GM18868 (cell line): ENCODE measurements at regions not wholly inside any gene's neighbourhood (a gene's known extent, or its start where the extent isn't known, plus 50 kb on each side); places are given as distances from the start of the nearest gene placed in this dataset.

ENCODE experiments used
- ATAC-seq: cut with Tn5 transposase; IDR thresholded peaks from one replicate; pipeline ENCODE4 v1.9.1; 2021; ENCODE audit warnings: mild to moderate bottlenecking, moderate library complexity; ENCODE audit not compliant: unreplicated experiment

DNA sequence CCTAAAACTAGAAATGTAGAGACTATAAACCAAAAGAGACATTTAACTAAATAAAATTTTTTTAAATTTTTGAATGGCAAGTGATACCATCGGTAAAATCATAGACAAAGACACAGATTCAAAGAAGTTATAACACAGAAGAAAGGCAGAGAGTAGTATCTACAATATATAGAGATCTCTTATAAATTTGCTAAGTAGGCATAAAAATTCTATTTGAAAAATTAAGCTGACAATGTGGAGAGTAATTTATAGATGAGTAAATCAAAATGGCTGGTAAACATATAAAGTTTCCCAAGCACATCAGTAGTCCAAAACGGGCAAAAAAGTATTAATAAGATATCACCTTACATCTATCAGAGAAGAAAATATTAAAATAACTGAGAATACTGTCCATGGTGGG, 1061.0 kb downstream of the ADGRL2 start:
- no peak for ATAC-seq

- no peak for ATAC-seq
Observed at GRCh38 chr1:82858031-82858430, 1057.3 kb downstream of the ADGRL2 start.

GRCh38 chr1:82849460-82849859, 1048.7 kb downstream of the ADGRL2 start:
- no peak for ATAC-seq

GRCh38 chr1:82848043-82848442, 1047.3 kb downstream of the ADGRL2 start:
- no peak for ATAC-seq

DNA sequence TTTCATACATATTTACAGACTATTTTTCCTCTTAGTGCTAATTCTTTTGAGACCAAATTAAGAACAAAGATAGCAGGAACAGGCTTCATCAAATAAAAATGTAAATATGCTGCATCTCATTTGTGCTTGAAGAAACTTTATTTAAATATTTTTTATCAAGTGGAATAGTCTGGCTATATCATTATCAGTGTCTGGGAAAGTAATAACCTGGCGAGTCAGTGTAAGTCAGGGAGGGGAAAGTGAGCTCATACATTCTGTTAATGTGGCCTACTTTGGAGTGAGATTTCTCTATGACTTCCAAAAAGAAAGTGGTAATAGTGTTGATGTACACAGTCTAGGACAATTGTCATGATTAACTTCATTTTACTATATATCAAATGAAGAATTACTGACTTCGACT, 1045.1 kb downstream of the ADGRL2 start:
- no peak for ATAC-seq

DNA sequence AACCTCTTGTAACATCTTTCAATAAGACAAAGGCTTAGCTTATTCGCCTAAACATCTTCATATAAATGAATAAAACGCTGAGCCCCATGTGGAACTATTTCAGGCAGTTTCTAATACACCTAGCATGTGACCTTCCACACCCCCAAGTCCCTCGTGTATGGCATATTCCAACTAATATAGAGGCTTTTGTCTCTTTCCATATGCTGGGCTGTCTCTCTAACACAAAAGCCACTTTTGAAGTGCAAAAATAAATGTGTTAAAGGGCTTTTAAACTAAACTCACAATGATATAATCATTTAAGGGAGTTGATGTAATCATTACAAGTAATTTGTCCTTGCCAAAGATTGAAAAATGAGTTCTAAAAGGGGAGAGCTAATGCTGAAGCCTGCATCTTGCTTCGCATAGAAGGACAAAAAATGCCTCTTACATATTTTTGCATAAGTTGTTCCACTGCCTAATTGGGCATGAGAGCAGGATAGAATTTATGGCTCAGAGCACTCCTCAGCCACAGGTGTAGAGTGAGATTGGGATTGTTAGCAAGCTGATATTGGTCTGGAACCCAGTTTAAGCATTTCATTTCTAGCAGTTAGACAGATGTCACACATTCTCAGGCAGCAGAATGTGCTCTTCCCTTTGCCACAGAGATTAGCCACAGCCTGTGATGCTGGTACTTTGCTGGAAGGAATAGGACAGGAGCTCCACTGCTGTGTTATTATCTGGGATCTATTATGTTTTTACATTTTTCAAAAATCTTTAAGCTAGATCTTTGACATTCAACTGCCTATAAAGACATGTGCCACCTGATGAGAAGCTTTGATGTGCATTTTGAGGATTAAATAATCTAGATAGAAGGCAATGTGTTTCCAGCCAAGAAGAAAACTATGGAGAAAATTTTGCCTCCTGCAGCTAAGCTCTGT, 1044.4 kb downstream of the ADGRL2 start:
- ATAC-seq, result no peak

- no peak for ATAC-seq
Observed at GRCh38 chr1:82844447-82844846, 1043.7 kb downstream of the ADGRL2 start.

DNA sequence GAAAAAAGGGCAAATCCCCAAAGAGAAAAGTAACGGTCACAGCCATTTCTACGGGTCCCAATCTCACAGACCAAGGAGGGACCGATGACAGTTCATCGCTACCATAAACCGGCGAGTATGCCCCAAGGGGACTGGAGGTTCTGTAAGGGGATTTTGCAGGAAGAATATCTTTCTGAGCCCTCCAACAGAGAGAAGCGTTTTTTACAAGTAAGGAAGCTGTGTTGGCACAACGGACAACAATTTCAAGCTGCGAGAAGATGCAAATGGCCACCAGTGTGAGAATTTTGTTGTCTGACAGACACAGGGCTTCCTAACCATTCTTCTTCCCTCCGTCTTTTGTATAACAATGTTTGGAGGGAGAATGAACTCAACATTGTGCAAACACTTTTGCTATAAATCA, 1043.1 kb downstream of the ADGRL2 start:
- ATAC-seq, result no peak

- ATAC-seq, result no peak
Observed at GRCh38 chr1:82840192-82840591, 1039.5 kb downstream of the ADGRL2 start.

DNA sequence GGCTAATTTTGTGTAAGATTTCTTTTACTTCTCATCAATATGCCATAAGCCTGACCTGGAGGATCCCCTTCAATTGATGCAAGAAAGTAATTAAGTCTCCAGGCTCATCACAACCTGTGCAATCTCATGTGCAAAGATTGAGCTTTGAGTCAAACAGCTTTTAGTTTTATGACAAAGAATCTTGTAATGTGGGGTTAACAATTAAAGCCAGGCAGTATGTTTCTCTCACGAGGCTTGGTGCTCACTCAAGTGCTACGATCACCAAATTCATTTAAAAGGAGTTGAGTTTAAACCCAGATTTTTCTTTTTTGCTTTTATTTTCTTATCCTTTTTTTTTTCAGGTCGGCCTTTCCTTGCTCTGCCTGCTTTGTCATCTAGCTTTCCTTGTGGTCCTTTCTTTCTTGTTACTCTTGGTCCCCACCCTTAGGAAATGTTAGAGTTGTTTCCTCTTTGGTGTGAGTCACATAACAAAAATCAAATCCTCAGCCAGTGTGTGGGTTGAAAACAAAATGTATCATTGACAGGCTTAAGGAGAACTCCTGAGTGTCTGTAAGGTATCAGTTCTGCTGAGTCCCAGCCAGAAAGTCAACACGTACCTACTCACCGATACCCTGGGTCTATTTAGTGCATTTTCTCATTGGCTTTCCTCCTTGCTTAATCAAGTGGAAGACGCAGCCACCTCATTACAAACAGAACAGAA, 1037.2 kb downstream of the ADGRL2 start:
- ATAC-seq, result no peak

- ATAC-seq, result no peak
Observed at GRCh38 chr1:82836973-82837680, 1036.4 kb downstream of the ADGRL2 start.

GRCh38 chr1:82836213-82836972, 1035.7 kb downstream of the ADGRL2 start:
- no peak for ATAC-seq

GRCh38 chr1:82830690-82831380, 1030.1 kb downstream of the ADGRL2 start:
- ATAC-seq, result no peak

- no peak for ATAC-seq
Observed at GRCh38 chr1:82829527-82829926, 1028.8 kb downstream of the ADGRL2 start.

DNA sequence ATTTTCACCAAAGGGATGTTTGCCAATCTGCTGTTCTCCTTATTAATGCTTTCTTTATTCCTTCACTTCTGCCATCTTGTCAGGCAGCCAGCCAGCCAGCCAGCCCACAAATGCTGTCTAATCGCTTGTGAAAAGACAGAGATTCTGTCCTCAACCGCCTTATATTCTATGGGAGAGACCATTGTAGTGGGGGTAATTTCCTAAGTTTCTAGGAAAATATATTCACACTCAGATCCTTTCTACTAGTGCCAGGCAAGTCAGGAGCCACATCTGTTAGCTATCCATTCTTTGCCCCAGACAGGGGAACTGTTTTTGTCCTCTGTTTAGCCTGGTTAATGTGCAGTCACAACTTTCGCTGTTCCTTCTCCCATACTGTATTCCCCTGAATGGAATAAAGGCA, 1023.1 kb downstream of the ADGRL2 start:
- no peak for ATAC-seq

GRCh38 chr1:82820816-82821215, 1020.1 kb downstream of the ADGRL2 start:
- no peak for ATAC-seq

GRCh38 chr1:82819234-82819633, 1018.5 kb downstream of the ADGRL2 start:
- peak; percentile 81 for ATAC-seq

- peak; percentile 19 for ATAC-seq
Observed at GRCh38 chr1:82818586-82818985, 1017.9 kb downstream of the ADGRL2 start.

DNA sequence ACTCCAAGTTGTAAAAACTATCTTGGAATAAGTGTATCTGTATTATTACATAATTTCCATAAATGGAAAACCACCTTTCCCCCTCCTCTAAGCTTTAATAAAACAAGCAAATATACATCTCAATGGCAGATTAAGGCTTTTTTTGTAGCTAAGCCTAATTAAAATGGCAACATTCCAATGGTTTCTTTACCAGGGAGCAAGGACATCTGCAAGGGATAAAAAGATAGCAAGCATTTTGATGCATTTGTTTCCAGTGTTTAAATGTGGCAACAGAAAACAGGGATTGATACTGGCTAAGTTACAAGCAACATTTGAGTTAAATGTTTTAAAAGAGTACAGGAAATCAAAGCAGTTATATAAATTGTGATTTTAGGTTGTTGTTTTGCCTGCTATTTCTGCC, 1012.7 kb downstream of the ADGRL2 start:
- ATAC-seq, result no peak

DNA sequence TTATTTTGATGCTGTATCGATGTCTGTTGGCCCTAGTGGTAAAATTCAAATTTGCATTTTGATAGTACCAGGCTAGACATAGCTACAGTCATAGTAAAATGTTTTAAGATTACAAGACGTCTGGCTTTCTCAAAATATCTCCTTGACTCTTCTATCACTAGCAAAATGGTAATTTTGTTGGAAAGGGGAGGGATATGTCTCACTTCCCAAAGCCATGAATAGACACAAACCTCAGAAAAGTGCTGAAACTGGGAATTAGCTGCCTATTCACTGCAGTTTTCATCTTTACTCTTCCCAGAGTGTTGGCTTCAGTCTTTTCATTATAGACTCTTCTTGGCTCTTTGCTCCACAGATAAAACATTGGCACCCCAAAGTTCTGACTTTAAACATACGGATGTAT, 1009.9 kb downstream of the ADGRL2 start:
- no peak for ATAC-seq
